HG02973 (cell line): ENCODE measurements at regions not wholly inside any gene's neighbourhood (a gene's known extent, or its start where the extent isn't known, plus 50 kb on each side); places are given as distances from the start of the nearest gene placed in this dataset.

ENCODE experiments used
- ATAC-seq: cut with Tn5 transposase; IDR thresholded peaks from one replicate; pipeline ENCODE4 v1.9.1; 2021; ENCODE audit warnings: moderate library complexity; ENCODE audit not compliant: unreplicated experiment

DNA sequence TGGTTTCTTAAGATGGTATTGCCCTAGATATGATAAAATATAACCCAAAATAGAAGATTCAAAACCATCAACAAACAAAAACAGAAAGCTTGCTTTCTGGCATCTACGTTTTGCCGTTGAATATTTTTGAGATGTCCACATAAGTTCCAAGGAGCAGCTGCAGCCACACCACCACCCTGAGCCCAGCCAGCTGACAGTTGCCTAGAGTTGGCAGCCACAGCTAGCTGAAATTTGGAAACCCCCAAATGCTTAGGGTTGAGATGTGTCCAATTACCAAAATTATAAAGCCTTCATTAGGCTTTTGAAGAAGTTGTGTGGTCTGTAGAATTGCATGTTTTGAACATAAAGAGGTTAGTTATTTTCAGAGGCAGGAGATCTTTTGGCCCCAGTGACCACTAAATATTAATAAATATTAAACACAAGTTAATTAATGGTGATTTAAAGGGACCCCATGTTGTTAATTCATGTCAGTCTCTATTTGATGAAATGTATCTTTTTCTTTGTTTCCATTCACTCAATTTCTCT, 118.1 kb upstream of the DTNA start:
- no peak for ATAC-seq

DNA sequence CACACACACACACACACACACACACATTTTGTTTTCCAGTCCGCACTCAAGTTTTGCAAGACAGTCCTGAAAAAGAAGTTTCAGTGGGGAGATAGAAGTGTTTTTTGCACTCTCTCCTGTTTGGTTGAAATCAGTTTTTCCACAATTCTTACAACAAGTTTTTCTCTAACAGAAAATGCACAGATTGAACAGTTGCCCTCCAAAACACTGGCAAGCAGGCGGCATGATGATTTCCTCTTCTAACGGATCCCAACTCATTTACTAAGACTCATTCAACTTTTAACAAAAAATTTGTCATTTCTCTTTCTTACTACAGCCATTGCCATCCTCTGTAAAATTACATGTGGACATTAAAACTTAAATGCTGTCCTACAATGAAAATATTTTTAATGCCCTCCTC, 117.6 kb upstream of the DTNA start:
- no peak for ATAC-seq

DNA sequence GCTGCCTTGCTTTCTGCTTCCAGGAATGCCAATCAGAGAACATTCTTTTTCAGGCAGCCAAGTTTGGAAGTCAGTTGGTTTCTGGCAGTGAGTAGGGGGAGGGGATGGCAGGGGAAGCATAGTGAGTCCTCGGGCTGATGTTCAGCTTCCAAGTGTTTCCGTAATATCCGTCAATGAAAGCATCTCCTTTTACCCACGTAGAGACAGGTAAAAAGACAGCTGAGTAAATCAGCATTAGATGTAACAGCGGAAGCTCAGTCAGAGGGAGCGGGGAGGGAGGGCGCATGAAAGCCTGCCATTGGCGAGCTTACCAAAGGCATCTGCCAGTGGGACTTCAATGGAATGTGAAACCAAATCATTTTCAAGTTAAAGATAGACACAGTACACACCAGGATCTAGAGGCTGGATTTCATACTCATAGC, 117.1 kb upstream of the DTNA start:
- no peak for ATAC-seq

DNA sequence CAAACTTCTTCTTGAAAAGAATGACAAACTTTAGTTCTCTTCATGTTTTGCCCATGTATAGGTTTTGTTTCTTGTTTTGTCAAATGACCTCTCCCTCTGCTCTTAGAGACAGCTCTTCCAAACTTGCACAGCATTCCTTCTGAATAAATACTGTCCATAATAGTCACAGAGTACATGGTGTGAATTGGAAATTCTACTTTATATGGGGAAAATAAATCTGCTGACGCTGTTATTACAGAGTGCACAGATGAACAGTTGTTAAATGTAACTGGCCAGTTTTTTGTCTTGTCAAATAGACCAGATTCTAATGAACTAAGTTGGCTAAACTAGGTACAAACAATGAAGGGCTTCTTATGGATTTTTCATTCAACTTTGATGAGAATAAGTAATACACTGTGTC, 115.8 kb upstream of the DTNA start:
- ATAC-seq, result no peak

DNA sequence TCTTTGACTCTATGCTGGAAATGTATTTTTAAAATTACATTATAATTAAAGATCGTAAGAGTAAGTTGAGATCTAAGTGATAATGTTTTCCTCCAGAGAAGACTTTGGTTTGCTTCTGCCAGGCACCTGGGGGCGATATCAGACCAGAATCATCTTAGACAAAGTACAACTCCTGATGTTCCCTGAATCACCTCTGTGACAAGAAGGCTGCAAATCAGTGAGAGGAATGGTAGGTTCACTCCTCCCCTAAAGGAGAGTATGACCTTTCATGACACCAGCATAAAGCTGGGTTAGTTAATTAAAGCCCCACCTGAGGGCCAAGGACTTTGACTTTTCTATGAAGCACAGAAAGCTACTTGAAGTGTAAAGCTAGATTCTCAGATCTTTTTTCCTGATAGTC, 114.4 kb upstream of the DTNA start:
- no peak for ATAC-seq

DNA sequence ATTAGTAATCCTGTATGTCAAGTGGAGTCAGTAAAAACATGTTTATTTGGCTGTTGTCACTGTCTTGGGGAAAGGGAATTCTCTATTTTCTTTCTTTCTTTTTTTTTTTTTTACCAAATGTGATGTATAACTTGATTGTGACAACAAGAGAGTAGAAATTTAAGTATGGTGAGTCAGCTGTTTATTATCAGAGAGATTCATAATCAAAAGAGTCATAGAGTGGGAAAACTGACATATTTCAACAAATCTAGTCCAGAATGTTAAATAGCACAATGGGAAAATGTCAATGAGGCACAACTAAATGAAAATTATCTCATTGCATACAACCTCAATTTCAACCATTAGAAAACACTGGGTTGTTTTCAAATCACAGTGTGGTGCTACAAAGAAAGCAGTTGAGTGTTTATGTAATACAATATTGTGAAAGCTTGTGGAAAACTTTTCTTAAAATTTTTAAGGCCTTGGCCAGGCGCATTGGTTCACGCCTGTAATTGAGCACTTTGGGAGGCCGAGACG, 111.9 kb upstream of the DTNA start:
- ATAC-seq, result no peak

DNA sequence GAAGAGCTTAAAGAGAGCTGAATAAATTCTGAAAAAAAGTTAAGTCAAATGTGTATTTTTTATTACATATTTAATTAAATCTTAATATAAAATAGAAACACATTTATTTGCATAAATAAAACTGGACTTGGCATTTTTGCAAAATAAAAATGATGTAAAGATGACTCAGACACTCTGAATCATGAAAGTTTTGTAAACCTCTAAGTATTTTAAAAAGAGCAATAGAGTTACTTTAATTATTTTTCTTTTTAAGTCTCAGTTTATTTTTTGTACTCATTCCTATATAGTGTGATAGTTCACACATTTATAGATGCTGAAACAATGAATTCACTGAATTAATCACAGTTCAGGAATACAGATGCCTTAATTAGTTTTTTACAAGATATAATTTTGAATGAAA, 109.9 kb upstream of the DTNA start:
- no peak for ATAC-seq

DNA sequence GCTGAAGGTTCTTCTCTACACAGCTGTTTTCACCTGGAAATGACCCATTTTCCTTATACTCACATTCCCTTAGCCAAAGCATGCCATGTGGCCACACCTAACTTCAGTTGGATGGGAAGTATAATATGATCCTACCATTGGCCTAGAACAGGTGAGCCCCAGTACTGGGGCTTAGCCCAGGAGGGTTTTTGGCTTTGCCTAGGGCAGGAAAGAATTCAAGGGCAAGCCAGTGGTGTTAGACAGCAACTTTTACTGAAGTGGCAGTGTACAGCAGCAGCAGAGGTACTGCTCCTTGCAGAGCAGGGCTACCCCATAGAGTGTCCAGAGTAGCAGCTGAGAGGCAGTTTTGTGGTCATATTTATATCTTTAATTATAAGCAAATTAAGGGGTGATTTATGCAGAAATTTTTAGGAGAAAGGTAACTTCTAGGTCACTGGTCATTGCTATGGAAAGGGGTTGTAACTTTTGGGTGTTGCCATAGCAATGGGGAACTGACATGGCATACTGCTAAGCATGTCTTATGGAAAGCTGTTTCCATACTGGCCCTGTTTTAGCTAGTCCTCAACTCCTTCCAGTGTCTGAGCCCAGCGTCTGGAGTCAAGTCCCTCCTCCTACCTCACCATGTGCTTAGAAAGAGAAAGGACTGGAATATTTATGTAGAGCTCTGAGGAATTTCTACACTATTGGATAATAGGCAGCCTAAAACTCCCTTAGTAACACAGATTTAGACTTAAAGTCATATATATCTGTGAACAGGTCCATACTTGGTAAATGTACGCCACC, 109.0 kb upstream of the DTNA start:
- ATAC-seq, result no peak

DNA sequence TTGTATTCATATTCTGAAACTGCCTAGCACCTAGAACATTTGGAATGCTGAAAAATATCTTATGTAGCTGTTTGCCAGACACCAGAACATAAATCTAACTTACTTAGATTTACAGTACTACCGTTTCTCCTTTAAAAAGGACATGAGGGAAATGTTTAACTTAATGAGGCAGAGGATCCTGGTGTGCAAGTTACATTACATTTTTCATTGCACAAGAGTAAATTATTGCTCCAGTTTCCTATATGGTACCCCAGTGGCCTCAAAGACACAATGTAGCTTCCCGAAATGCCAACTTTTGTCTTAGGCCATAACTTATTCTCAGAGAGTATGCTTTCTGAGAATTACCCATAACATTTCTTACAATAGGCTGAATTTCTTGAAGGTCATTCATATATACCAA, 105.5 kb upstream of the DTNA start:
- no peak for ATAC-seq

DNA sequence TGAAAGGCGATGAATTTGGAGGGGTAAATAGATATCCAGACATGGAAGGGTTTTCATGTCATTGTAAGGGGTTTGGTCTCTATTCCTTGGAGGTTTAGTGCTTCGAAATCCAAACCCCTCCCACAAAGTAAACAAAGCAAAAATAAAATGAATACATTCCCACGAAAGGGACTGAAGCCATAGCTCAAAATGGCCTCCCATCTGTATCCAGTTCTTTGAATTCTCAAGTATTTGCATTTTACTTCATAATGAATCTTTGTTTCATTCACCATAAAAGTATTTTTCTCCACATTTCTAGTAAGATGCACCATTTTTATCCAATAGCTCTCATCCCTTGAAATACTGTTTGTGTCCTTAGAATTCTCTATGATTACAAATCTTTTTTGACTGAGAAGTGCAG, 103.2 kb upstream of the DTNA start:
- no peak for ATAC-seq

DNA sequence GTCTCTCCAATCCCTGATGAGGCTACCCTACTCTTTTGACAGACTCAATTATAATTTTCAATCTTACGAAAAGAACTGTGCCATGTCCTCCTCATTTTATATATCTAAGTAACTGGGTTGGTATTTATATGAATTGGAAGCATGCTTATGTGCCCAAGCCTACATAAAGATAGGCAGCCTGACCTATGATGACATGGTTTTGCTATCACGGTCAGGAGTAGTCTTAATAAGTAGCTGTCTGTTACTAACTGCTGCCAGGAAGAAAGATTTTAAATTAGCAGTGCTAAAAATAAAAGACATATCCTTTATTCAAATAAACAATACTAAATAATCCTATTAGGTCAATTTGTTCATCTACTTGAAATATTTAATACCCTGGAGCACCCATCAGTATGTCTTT, 102.0 kb upstream of the DTNA start:
- no peak for ATAC-seq

DNA sequence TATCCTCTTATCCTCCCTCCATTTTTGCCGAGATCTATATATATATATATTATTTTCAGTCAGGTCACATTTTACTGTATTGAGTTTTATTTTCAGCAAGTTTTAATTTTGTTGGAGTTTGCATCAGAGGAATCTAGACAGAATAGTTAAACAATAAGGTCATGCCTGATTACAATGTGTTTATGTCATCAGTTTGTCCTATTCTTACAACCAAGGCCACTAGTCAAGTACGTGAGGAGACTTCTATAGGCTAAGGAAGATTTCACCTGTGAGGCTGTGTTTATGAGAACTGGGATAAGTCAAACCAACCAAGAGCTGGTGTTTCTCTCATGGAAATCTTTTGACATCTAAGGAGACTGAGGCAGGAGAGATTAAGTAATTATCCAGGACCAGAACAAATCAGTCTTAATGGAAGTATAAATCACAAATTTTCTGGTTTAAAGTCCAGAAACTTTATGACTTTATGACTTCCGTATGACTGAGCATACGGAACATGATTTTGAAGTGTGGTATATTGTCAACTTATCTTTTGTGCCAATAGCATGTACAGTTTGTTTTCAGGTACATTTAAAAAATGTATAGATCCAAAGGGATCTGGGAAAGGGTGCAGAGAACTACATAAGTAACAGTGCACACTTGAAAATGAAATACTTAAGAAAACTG, 100.0 kb upstream of the DTNA start:
- no peak for ATAC-seq

DNA sequence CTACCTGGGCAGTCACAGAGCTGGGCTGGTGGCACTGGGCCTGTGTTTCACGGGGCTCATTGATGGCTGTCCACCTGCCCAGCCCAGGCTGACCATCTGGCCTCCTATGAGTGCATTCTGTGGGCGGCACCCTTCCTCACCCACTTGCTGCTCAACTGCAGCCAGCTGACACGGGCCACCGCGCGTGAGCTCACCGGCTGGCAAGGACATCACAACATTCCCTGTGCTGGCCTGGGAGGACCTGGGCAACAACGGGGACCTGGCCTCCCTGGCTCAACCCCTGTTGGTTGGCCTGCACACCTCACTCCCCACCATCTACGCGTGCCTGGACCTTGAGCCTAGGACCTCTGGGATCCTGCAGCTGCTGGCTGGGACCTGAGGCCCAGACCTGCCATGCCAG, 98.2 kb upstream of the DTNA start:
- no peak for ATAC-seq

DNA sequence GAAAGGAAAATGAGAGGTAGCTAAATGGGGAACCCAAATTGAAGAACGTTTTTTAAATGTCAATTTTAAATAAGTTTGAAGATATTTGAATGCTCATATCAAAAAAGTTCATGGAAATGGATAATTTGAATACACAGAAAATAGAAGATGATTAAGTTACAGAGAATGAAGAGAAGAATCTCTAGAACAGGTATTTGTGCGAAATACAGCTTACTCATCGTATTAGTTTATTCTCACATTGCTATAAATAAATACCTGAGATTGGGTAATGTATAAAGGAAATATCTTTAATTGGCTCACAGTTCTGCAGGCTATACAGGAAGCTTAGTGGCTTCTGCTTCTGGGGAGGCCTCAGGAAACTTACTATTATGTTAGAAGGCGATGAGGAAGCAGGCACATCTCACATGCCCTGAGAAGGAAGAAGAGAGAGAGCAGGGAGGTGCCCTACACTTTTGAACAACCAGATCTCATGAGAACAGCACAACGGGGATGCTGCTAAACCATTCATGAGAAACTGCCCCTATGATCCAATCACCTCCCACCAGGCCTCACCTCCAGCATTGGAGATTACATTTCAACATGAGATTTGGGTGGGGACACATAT, 89.7 kb upstream of the DTNA start:
- ATAC-seq, result no peak

DNA sequence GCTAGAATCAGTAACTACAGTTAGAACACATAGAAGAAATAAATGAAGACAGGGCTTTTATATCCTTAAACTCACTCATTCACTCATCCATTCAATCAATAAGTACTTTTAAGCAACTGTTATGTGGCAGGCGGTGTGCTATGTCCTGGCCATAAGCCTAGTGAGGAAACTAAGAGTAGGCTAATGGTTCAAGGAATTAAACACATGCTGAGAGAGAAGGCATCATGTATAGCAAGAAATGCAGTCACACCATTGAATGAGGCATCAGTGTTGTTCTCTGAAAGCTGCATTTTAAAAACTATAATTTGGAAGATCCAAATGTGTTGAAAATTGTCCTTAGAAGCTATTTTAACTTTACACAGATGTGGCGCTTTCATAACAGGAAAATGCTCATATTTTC, 86.5 kb upstream of the DTNA start:
- ATAC-seq, result no peak

DNA sequence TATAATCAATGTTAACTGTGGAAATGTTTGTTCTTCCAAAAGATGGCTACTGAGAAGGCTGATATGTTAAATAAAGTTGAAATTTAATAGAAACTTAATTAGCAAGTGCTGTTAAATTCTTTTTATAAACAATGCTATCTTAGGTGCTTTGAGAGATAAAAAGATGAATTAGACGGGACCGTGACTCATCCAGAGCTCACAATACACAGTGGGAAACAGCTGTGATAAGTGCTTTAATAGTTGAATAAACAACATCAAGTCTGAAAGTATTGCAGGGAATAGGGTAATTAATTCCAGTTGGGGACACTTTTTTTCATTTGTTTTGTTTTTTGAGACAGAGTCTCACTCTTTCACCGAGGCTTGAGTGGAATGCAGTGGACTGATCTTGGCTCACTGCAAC, 85.5 kb upstream of the DTNA start:
- ATAC-seq, result no peak

DNA sequence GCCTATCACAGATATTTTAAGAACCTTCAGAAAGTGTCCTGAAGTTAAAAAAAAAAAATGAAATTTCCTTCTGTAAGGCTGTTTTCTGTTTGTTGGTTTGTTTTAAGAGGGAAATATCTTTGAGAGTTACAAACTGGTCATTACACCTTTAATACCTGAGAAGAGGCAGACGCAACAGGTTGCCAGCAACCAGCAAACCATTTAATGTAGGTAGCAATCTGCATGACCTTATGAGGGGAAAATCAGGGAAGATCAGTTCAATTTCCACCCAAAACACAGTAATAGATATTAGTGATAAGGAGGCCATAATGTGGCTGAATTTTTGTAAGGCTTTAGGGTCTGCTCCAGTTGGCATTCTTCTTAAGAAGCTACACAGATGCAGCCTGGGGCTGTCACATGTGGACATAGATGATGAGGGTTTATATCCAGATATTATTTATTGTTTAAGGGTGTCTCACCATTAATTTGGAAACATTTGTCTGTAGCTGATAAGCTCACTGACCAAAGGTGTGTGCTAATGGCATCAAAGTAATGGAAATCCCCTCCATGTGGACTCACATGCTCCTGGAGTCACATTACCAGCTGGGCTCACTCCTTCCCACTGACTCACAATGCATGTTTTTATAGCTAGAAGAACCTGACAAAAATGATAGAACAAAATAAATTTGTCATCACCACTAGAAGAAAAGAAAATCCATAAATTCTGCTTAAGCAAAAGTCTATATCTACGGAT, 83.5 kb upstream of the DTNA start:
- no peak for ATAC-seq

DNA sequence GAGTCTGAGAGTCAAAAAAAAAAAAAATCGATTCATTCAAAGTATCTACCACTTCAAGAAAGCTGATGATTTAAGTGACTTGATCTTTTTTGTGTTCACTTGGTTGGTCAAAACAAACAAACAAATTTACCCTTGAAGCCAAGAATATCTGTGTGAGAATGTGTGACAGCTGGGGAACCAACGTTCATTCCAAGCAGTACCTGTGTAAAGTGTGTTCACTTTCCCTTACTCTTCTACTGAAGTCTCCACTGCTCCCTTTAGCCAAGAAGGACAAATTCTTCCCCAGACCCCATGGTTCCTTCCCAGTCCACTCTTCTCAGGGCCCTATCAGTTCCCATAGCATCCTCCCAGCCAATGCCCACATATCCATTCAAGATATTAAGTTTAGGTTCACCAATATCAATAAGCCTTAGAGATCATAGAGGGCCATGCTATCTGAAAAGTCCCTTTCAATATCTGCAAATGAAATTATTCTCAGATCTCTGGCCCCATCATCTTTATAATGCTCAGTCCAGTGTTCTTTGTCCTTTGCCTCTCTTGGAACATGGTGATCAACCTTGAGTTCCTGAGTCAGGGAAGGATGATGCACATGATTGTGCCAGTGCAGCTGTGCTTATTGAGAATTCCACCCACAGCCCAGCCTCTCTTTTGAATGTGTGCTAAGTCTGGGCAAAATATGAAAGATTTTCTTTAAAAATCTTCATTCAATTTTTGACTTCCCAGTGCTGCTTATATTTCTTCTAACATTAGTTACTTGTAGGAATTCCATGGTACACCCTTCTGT, 82.8 kb upstream of the DTNA start:
- ATAC-seq, result no peak

DNA sequence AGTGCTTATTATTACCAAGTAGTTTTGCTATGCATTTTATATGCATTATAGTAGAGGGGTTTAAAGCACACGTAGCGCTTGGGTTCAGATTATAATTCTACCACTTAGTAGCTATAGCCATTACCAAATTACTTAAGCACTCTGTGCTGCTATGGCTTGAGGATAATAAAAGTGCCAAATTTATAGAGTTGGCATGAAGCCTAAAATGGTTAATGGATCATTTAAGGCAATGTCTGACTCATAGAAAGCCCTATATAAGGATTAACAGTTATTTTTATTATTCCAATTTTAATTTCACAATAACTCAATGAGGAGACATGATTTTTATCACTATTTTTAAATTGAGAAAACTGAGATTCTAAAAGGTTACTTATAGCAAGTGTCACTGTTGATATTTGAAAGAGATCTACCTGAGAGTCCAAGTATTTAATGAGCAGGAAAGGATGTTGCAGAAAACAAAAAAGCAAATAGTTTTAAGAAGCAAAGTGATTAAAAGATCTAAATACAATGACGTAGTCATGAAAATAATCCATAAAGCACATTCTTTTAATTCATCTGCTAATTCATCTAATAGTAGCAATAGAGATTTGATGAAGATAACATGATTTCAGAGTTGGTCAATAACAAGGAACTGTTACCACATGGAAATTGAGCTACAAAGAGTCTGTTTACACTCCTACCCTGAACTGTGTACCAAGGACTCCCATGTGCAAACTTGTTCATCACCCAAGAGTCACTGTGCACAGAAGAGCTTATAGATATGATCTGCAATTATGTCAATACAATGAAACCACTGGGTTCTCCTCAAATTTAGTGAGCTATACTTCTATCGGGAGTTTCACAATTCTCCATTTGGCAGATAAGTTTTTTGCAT, 78.8 kb upstream of the DTNA start:
- no peak for ATAC-seq

DNA sequence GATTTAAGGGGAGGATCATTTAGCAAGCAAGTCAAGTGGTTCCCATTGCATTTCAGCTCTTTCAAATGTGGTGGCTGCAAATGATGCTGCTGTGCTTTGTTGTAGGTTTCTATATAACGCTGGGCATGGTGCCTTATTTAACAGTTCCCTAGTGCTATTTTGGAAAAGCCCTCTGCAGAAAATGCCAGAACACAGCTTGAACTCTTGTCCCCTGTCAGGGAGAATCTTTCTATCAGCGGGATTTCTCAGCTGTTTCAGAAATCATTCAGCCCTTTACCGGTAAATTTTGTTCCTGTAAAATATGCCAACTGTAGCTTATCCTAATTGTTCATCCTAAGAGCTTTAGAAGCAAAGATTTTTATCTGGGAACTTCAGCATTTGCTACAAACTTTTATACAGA, 77.8 kb upstream of the DTNA start:
- ATAC-seq, result no peak
